Activated naive CD4-positive, alpha-beta T cell treated with anti-CD3 and anti-CD28 coated beads, Interleukin-2, amount 50 U/mL, for 24 hours (primary cell): ENCODE measurements at regions not wholly inside any gene's neighbourhood (a gene's known extent, or its start where the extent isn't known, plus 50 kb on each side); places are given as distances from the start of the nearest gene placed in this dataset.

Experiments used
- H3K27ac Mint-ChIP-seq: one replicate; pipeline ENCODE4 v1.8.0; 2021; ENCODE audit warnings: mild to moderate bottlenecking, mixed read lengths
- H3K27me3 Mint-ChIP-seq: one replicate; pipeline ENCODE4 v1.8.0; 2021; ENCODE audit warnings: mixed read lengths
- H3K36me3 Mint-ChIP-seq: one replicate; pipeline ENCODE4 v1.8.0; 2021; ENCODE audit warnings: mixed read lengths
- H3K4me1 Mint-ChIP-seq: one replicate; pipeline ENCODE4 v1.8.0; 2021; ENCODE audit warnings: mixed read lengths
- H3K4me3 Mint-ChIP-seq: one replicate; pipeline ENCODE4 v1.8.0; 2021; ENCODE audit warnings: mild to moderate bottlenecking, mixed read lengths
- H3K9me3 Mint-ChIP-seq: one replicate; pipeline ENCODE4 v1.8.0; 2021; ENCODE audit warnings: mixed read lengths

GRCh38 chr16:74192281-74192797, 104.3 kb upstream of the PSMD7 start:
- Mint-ChIP-seq H3K4me1 (no peaks in the 10 kb centered on the region), H3K36me3 (no peaks in the 10 kb centered on the region), H3K27me3 (peaks cover 10% of the 10 kb centered on the region), H3K4me3 (no peak overlapping the region), H3K27ac (no peak overlapping the region), H3K9me3 (no peaks in the 10 kb centered on the region)

- H3K36me3 Mint-ChIP-seq, result no peaks in the 10 kb centered on the region
- H3K27me3 Mint-ChIP-seq, result peaks cover 10% of the 10 kb centered on the region
- H3K9me3 Mint-ChIP-seq, result no peaks in the 10 kb centered on the region
- H3K4me3 Mint-ChIP-seq, result no peak overlapping the region
- no peaks in the 10 kb centered on the region for H3K4me1 Mint-ChIP-seq
- H3K27ac Mint-ChIP-seq, result no peak overlapping the region
These were observed 106.3 kb upstream of the PSMD7 start for GRCh38 chr16:74190292-74190691.

DNA sequence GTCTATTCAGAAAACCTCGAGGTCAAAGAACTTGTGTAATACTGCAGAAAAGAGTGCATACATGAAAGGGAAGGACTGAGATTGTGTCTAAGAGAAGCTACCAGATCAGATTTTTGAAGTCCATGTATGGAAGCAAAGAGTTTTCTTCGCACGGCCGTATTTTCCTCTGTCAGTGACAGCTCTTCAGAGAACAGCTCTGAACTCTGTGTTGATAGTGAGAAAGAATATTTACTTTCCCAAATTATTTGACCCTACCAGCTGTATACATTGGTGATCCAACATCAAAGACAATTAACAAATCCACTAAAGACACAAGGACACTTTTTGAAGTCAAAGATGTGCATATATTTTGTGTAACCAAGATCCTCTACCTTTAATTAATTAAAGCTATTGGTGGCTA, 107.8 kb upstream of the PSMD7 start:
- no peaks in the 10 kb centered on the region for H3K36me3 Mint-ChIP-seq
- H3K27me3 Mint-ChIP-seq, result peaks cover 10% of the 10 kb centered on the region
- no peaks in the 10 kb centered on the region for H3K4me1 Mint-ChIP-seq
- peaks cover 2% of the 10 kb centered on the region for H3K9me3 Mint-ChIP-seq
- H3K27ac Mint-ChIP-seq, result no peak overlapping the region
- no peak overlapping the region for H3K4me3 Mint-ChIP-seq

DNA sequence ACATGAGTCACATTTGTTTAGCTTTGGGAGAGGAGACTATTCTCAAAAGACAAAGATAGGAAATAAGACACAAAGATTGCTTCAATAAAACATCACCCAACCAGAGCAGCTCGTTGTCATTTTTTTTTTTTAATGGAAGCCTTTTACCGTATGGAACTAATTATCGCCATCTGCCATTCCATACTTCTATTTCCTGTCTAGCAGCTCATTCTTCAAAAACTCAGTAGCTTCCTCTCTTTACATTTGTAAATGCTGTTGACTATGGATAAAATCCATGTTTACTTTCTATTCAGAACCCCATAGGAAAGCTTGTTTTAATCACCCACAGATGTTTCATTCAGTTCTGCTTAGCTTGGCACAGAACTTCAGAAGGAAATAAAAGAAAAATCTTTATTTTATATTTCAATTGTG, 110.0 kb upstream of the PSMD7 start:
- Mint-ChIP-seq H3K27ac (no peak overlapping the region), H3K36me3 (no peaks in the 10 kb centered on the region), H3K27me3 (peaks cover 15% of the 10 kb centered on the region), H3K9me3 (peaks cover 4% of the 10 kb centered on the region), H3K4me1 (no peaks in the 10 kb centered on the region), H3K4me3 (no peak overlapping the region)

DNA sequence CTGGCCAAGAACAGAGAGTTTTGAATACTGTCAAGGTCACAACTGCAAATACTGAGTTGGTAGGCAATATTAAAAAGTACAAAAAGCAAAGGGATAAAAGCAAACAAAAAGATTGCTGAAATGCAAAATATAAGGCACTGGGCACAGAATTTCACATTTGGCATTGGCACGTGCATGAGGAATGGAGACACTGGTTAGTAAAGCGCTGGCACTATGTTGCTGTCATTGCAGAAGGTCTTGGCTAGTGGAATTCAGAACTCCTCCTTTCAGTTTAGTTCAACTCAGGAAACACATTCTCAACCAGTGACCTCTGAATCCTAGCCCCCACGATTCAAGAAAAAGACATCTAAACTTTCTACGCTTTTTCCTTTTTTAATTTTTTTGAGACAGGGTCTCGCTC, 111.8 kb upstream of the PSMD7 start:
- Mint-ChIP-seq H3K4me1 (no peaks in the 10 kb centered on the region), H3K4me3 (no peak overlapping the region), H3K27ac (no peak overlapping the region), H3K36me3 (no peaks in the 10 kb centered on the region), H3K9me3 (peaks cover 9% of the 10 kb centered on the region), H3K27me3 (peaks cover 14% of the 10 kb centered on the region)

DNA sequence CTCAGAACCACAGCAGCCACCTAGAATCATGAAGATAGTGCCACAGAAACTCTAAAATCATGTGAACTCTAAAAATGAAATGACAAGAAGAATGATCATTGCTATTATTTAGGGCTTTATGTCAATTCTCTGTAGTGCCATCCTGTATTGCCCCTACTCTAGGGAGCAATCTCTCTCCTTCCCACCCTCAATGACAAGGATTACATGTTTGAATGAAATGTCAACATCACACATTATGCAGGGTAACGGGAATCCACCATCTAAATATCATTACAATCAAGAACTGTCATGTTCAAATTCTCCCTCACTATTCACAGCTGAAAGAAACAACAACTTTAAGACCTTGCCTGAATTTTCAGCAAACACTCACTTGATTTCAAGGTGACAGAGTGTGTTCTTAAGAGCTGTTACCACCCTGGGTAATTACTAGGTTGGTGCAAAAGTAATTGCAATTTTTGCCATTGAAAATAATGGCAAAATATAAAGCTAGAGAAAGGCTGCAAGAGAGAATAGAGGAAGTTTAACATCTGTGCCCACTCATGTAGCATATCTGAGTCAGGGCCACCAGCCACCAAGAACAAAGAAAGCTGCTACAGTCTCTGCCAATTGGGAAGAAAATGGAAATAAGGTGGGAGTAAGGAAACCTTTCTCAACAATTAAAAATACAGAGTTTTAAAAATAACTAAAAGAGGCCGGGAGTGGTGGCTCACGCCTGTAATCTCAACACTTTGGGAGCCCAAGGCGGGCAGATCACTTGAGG, 112.8 kb upstream of the PSMD7 start:
- Mint-ChIP-seq H3K27me3 (peaks cover 14% of the 10 kb centered on the region), H3K9me3 (peaks cover 9% of the 10 kb centered on the region), H3K4me3 (no peak overlapping the region), H3K4me1 (no peaks in the 10 kb centered on the region), H3K27ac (no peak overlapping the region), H3K36me3 (no peaks in the 10 kb centered on the region)

DNA sequence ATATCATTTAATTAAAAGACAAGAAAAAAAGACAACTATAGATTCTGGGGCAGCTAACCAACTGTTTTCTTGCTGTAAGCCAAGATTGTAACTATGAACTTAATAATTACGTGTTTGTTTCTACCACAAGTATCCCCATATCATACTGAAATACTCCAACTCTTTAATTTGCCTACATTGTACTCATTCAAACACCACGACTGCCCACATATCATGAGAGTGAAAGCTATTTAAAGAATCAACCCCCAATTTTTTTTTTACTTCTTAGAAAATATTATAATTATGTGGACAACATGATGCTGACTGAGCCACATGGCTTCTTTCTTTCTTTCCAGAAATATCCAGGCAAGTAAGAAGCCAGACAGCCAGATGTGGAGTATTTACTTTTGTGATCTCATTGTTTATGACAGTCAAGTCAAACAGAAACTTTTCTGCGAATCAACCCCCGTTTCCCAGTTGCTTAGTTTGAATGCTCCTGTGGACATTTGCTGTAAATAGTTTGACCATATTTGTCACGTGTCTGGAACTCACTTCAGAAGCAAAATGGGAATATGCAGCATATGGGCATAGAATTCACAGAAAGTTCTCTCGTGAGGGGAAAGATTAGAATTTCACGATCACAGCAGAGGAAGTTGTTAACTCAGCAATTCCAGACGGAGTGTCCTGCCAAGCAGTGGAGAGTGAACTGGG, 126.8 kb upstream of the PSMD7 start:
- H3K4me1 Mint-ChIP-seq, result no peaks in the 10 kb centered on the region
- no peaks in the 10 kb centered on the region for H3K9me3 Mint-ChIP-seq
- no peak overlapping the region for H3K4me3 Mint-ChIP-seq

GRCh38 chr16:74169066-74169465, 127.5 kb upstream of the PSMD7 start:
- Mint-ChIP-seq H3K27me3 (no peaks in the 10 kb centered on the region), H3K27ac (no peak overlapping the region), H3K9me3 (no peaks in the 10 kb centered on the region), H3K4me1 (no peaks in the 10 kb centered on the region), H3K4me3 (no peak overlapping the region), H3K36me3 (no peaks in the 10 kb centered on the region)

More for the DNA sequence above, 126.8 kb upstream of the PSMD7 start:
- Mint-ChIP-seq H3K36me3 (no peaks in the 10 kb centered on the region), H3K27ac (no peak overlapping the region), H3K27me3 (no peaks in the 10 kb centered on the region)

DNA sequence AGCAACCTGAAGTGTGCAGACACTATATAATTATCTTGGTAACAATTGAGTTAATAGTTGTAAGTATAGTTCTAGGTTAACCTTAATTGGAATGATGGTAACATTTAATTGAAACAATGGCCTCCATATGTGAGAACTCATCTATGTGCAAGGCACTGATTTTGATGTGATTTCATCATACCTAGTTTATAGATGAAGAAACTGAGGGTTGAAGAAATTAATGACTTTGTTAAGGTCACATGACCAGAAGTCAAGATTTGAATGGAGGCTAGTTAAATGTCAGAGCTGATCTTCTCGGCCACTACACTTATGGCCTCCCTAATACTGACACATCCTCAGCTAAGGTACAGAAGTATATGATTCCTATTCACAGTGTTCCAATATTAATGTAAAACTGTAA, 128.2 kb upstream of the PSMD7 start:
- Mint-ChIP-seq H3K27ac (no peak overlapping the region), H3K36me3 (no peaks in the 10 kb centered on the region), H3K4me1 (no peaks in the 10 kb centered on the region), H3K4me3 (no peak overlapping the region), H3K27me3 (no peaks in the 10 kb centered on the region), H3K9me3 (no peaks in the 10 kb centered on the region)

GRCh38 chr16:74166456-74166855, 130.2 kb upstream of the PSMD7 start:
- H3K27me3 Mint-ChIP-seq, result no peaks in the 10 kb centered on the region
- H3K36me3 Mint-ChIP-seq, result no peaks in the 10 kb centered on the region

DNA sequence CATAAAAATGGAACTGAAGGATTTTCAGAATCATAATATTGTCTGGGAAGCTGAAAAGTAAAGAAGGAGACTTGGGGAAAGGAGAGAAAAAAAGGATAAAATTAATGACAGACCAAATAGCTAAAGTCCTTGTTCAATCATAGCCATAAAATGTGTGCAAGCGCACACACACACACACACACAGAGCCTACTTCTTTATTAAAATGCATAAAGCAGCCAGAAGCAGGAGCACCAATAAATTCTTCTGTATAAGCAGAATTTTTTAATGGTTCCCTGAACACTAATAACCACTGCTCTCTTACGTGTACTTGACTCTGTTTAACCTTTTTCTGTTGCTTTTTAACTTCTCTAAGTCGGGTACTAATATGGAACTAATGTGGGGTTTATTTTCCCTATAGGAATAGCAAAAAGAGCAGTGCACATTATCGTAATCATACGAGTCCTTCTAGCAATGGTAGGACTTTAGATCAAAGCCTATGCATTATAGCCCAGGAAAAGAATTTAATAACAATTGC, 131.0 kb upstream of the PSMD7 start:
- no peaks in the 10 kb centered on the region for H3K27me3 Mint-ChIP-seq
- no peaks in the 10 kb centered on the region for H3K4me1 Mint-ChIP-seq
- H3K4me3 Mint-ChIP-seq, result no peak overlapping the region
- H3K27ac Mint-ChIP-seq, result no peak overlapping the region
- H3K36me3 Mint-ChIP-seq, result no peaks in the 10 kb centered on the region
- H3K9me3 Mint-ChIP-seq, result peaks cover 10% of the 10 kb centered on the region

More at GRCh38 chr16:74166456-74166855, 130.2 kb upstream of the PSMD7 start:
- H3K4me1 Mint-ChIP-seq, result no peaks in the 10 kb centered on the region
- H3K4me3 Mint-ChIP-seq, result no peak overlapping the region
- no peak overlapping the region for H3K27ac Mint-ChIP-seq
- peaks cover 4% of the 10 kb centered on the region for H3K9me3 Mint-ChIP-seq

DNA sequence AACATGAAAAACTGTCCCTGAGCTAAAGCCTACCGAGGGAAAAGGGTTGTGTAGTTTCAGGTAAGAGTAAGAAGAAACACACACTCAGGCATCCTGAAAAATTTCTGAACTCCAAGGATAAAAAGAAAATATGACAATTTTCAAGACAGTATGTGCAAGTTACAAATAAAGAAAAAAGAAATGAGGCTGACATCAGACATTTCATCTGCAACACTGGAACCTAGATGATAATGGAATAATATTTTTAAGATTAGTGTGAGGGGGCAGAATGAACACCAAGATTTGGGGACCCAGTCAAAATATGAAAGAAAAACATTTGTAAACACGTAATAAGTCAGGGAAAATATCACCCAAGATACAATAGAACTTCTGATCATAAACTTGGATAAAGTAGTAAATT, 135.9 kb upstream of the PSMD7 start:
- H3K4me3 Mint-ChIP-seq, result no peak overlapping the region
- peaks cover 12% of the 10 kb centered on the region for H3K9me3 Mint-ChIP-seq
- H3K27me3 Mint-ChIP-seq, result no peaks in the 10 kb centered on the region
- H3K27ac Mint-ChIP-seq, result no peak overlapping the region
- H3K4me1 Mint-ChIP-seq, result no peaks in the 10 kb centered on the region
- no peaks in the 10 kb centered on the region for H3K36me3 Mint-ChIP-seq

DNA sequence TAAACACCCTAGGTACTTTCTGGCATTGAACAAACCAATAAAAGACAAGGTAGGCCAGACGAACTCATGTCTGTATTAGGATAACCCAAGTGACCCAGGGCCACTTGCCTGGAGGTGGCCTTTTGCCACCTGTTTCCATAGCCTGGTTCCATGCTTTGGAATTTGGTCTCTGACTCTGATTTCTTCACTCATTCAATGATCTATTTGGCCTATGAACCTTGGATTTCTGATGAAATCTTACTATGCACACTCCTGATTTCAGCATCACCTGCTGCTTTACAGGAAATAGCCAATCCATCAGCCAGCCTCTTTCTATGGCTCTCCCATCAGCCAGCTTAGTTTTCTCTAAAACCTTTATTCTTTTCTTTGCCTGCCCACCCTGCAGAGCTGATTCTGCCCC, 142.8 kb upstream of the PSMD7 start:
- Mint-ChIP-seq H3K9me3 (peaks cover 15% of the 10 kb centered on the region), H3K4me3 (no peak overlapping the region), H3K27me3 (peaks cover 8% of the 10 kb centered on the region), H3K4me1 (no peaks in the 10 kb centered on the region), H3K36me3 (no peaks in the 10 kb centered on the region), H3K27ac (no peak overlapping the region)

GRCh38 chr16:74146643-74147042, 150.0 kb upstream of the PSMD7 start:
- peaks cover 2% of the 10 kb centered on the region for H3K9me3 Mint-ChIP-seq
- no peak overlapping the region for H3K27ac Mint-ChIP-seq
- no peaks in the 10 kb centered on the region for H3K4me1 Mint-ChIP-seq
- H3K27me3 Mint-ChIP-seq, result peaks cover under 1% of the 10 kb centered on the region
- no peaks in the 10 kb centered on the region for H3K36me3 Mint-ChIP-seq
- H3K4me3 Mint-ChIP-seq, result no peak overlapping the region

- no peaks in the 10 kb centered on the region for H3K9me3 Mint-ChIP-seq
- no peaks in the 10 kb centered on the region for H3K27me3 Mint-ChIP-seq
- no peaks in the 10 kb centered on the region for H3K36me3 Mint-ChIP-seq
- no peaks in the 10 kb centered on the region for H3K4me1 Mint-ChIP-seq
- H3K27ac Mint-ChIP-seq, result no peak overlapping the region
- H3K4me3 Mint-ChIP-seq, result no peak overlapping the region
These were observed 153.4 kb upstream of the PSMD7 start for GRCh38 chr16:74143171-74143570.

DNA sequence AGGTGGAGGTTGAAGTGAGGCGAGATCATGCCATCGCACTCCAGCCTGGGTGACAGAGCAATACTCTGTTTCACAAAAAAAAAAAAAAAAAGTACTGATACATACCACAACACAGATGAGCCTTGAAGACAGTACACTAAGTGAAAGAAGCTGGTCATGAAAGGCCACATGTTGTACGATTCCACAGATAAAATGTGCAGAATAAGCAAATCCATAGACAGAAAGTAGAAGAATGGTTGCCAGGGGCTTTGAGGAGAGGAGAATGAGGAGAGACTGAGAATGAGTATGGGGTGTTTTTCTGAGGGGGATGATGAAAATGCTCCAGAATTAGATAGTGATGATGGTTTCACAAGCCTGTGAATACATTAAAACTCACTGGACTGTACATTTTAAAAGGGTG, 155.6 kb upstream of the PSMD7 start:
- no peak overlapping the region for H3K27ac Mint-ChIP-seq
- H3K9me3 Mint-ChIP-seq, result no peaks in the 10 kb centered on the region
- H3K4me3 Mint-ChIP-seq, result no peak overlapping the region
- no peaks in the 10 kb centered on the region for H3K36me3 Mint-ChIP-seq
- H3K27me3 Mint-ChIP-seq, result no peaks in the 10 kb centered on the region
- H3K4me1 Mint-ChIP-seq, result no peaks in the 10 kb centered on the region
